HG02623 (cell line): ENCODE measurements at regions not wholly inside any gene's neighbourhood (a gene's known extent, or its start where the extent isn't known, plus 50 kb on each side); places are given as distances from the start of the nearest gene placed in this dataset.

Experiments
- ATAC-seq: cut with Tn5 transposase; IDR thresholded peaks from one replicate; pipeline ENCODE4 v1.9.1; 2021; ENCODE audit warnings: moderate library complexity; ENCODE audit not compliant: unreplicated experiment

DNA sequence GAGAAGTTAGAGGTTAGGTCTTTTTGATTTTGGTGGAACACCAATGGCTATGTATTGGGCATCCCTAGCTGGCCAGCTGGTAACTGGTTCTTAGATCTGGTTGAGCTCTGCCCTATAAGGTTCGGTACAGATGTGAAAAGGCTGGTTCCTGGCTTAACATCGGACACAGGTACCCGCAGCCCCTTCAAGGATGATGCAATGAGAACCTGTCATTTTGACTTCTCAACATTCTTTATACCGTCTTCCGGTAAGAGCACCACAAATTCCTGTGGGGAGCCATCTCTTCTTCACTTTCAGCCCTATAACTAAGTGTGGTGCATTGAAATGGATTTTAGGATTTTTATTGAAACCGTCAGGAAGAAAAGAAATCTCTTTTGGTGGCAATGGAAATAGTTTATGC, 222.8 kb downstream of the ADAMTS9 start:
- no peak for ATAC-seq

- ATAC-seq, result no peak
These were observed 223.8 kb downstream of the ADAMTS9 start for GRCh38 chr3:64463981-64464380.

GRCh38 chr3:64462203-64462602, 225.6 kb downstream of the ADAMTS9 start:
- no peak for ATAC-seq

DNA sequence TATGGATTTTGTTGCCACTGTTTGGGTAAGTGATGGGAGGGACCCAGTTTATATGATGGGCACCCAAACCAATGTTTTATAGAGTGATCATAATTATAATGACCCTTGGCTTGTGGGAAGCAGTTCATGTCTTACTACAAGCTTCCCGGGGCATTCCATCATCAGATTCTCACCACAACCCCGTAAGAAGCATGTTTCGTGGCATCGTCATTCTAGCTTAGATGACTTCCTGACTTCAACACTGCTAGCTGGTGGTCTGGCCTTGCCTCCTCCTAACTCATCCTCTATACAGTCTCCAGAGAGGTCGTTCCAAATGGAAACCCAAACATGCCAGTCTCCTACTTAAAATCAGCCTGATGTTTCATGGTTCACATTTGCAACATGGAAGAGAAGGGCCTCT, 226.9 kb downstream of the ADAMTS9 start:
- ATAC-seq, result no peak

GRCh38 chr3:64460141-64460730, 227.6 kb downstream of the ADAMTS9 start:
- no peak for ATAC-seq

- no peak for ATAC-seq
These were observed 228.1 kb downstream of the ADAMTS9 start for GRCh38 chr3:64459711-64460110.

- no peak for ATAC-seq
These were observed 230.0 kb downstream of the ADAMTS9 start for GRCh38 chr3:64457811-64458210.

- no peak for ATAC-seq
These were observed 231.1 kb downstream of the ADAMTS9 start for GRCh38 chr3:64456674-64457073.

DNA sequence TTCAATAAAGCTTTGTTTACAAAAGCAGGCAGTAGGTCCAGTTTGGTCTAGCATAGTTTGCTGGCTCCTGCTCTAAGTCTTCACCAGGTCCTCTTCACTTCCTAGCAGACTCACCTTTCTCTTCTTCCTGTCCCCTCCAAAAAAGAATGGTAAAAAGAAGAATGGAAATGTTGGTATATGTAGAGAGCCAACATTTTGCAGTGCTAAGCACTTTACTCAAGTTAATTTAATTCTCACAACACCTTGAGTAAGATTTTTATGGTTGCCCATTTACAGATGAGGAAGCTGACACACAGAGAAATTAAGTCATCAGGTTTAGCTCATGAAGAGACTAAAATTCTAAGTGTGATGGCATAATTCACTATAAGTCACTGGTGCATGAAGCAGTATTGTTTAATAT, 230.1 kb upstream of the PRICKLE2 start:
- no peak for ATAC-seq

DNA sequence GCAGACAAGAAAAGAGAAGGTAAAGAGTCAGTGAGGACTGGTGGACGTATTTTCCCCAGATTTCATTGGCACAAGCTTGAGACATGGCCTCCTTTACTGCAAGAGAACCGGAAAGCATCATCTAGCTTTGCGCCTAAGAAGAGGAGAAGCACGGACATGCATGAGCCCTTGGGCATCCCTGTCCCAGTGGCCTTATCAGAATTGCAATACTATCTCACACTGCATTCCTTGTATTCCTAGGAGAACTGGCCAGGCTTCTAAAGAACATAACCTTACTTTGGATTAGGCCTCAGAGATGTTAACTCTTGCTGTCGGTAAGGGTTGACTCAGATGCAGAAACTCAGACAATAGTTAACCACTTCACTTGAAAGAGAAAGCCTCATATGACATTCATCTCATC, 229.5 kb upstream of the PRICKLE2 start:
- no peak for ATAC-seq

DNA sequence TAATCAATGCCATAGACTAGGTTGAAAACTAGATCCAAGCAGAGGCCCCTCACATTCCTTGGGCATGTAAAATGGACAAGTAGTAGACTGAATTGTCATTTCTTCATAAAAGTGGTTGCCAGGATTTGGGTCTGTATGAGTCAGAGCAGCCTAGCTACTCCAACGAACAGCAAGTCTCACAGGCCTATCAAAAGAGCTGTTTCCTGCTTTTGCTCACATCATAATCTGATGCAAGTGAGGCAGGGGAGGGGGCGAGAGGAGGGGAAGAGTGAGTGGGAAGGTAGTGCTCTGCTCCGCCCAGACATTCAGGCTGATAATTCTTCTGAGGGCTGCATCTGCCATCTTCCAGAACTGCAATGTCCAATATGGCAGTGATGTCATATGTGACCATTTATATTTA, 228.9 kb upstream of the PRICKLE2 start:
- ATAC-seq, result no peak

DNA sequence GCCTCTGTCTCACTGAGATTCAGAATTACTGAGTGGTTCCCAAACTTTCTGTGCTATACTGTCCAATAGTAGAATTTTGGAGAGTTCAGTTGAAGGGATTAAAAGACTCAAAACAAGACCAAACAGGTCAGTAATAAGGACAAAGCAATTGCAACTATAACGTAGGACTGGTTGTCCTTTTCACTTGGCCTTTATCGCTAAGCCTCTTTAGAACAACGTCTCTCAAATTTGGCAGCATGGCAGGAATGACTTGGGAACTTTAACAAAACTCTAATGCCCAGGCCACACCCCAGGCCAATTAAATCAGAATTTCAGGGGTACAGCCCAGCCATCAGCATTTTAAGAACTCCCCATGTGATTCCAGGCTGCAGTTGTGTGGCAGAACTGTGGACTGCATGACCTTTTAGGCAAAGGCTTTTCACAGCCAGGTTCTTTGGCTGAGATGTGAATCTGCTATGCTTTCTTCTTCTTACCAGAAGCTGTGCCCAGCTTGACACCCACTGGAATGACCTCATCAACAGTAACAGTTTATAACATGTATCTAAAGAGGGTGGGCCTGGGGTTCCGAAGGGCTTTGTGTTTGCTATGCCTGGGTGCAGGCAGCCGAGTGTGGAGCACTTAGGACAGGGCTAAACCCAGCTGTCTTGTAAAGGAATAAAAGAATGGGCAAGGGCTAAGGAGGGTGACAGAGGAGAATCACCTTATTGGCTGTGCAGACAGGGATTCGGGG, 226.2 kb upstream of the PRICKLE2 start:
- no peak for ATAC-seq

- no peak for ATAC-seq
These were observed 225.2 kb upstream of the PRICKLE2 start for GRCh38 chr3:64450396-64450956.

GRCh38 chr3:64449026-64449425, 223.8 kb upstream of the PRICKLE2 start:
- peak; percentile 52 for ATAC-seq

DNA sequence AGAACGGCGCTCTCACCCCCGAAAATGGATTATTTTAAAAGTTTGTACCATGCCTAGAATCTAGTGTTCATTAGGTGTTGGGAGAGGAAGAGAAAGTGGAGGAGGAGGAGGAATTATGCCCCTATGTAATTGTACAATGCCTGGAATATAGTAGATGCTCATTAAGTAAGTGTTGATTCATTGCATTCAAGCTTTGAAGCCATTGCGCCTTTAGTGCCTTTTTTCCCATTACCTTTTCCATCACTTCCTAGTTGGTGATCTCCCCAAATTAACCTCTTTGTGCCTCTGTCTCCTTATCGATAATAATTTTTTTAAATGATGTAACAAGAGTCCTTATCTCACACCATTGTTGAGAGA, 220.7 kb upstream of the PRICKLE2 start:
- no peak for ATAC-seq

DNA sequence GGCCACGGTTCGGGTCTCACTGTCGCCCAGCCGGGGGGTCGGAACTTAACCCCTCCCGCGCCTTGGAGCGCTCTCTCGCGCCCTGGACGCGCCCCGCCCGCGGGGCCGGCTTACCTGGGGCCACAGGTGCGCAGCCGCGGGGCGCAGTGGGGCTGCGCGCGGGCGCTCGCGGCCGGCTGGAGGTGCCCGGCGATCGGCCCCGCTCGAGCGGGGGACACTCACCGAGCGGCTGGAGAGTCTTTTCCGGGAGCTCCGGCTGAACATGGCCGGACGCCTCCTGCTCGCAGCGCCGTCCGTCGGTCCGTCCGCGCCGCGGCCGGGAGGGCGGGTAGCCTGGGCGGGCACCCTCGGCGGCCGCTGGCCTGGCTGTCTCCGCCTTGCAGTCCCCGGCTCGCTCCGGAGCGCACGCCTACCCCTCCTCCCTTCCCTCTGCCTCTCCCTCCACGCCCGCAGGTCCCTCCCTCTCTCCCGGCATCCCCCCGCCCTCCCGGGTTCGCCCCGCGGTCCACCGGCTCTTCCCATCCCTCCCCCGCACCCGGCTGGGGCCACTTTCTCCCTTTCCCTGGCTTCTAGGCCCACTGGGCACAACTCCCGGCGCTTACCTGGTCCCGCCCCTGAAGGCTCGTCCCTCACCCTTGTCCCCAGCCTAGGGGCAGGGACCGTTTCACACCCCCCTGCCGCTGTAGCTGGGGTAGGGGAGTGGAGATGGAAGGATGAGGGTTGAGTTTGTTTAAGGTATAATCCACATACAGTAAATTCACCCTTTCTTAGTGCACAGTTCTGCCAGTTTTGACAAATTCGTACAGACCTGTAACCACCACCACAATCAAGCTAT, 220.1 kb upstream of the PRICKLE2 start:
- ATAC-seq, result no peak

- ATAC-seq, result no peak
These were observed 219.3 kb upstream of the PRICKLE2 start for GRCh38 chr3:64444490-64445108.

GRCh38 chr3:64443546-64444381, 218.5 kb upstream of the PRICKLE2 start:
- no peak for ATAC-seq

DNA sequence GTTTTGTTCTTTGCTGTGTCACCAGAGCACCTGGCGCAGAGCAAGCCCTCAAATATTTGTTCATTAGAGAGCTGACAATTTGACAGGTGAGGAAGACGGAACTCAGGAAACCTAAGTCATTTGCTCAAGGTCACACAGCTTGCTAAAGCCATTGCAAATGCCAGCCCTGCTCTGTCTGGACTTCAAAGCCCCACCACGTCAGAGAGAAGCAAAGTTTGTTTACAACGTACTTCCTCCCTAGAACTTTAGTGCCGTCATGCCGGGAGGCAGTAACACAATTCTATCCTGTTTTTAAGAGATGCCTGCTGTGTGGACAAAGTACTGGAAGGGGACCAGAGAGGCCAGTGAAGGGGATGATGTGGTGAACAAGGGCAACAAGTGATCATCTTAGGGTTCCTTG, 216.6 kb upstream of the PRICKLE2 start:
- no peak for ATAC-seq

DNA sequence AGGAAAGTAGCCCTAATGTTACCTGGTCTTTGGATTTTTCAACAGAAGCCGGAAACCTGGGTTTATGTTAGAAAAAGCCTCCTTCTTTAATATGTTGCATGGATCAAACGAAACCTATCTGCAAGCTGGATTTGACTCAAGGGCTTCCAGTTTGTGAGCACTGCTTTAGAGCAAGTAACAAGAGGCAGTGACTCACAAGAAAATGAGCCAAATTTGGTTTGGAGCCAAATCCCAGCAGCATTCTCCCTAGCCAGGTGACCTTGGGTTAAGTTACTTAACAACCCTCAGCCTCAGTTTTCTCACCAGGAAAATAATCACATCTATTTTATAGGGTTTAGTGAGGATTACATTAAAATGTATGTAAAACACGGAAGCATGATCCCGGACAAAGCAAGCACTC, 215.2 kb upstream of the PRICKLE2 start:
- ATAC-seq, result no peak
